ENCODE measurements at regions not wholly inside any gene's neighbourhood (a gene's known extent, or its start where the extent isn't known, plus 50 kb on each side); places are given as distances from the start of the nearest gene placed in this dataset.

DNA sequence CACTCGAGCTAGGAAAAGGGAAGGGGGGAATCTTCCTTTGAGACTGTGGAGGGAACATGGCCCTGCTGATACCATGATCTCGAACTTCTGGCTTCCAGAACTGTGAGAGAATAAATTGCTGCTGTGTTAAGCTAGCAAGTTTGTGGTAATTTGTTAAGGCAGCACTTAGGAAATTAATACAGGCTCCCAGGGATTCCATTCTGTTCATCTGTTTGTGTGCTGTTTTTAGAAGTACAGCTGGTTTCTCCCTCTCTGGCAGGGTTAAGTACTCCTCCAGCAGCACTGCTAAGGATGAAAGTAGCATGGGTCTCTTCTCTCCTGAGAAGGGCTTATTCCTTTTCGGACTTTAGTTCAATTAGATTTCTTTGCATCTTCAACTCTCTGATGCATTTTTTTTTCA is 268.3 kb downstream of the HHIPL2 start:
- TF ChIP-seq, protein P1, sequence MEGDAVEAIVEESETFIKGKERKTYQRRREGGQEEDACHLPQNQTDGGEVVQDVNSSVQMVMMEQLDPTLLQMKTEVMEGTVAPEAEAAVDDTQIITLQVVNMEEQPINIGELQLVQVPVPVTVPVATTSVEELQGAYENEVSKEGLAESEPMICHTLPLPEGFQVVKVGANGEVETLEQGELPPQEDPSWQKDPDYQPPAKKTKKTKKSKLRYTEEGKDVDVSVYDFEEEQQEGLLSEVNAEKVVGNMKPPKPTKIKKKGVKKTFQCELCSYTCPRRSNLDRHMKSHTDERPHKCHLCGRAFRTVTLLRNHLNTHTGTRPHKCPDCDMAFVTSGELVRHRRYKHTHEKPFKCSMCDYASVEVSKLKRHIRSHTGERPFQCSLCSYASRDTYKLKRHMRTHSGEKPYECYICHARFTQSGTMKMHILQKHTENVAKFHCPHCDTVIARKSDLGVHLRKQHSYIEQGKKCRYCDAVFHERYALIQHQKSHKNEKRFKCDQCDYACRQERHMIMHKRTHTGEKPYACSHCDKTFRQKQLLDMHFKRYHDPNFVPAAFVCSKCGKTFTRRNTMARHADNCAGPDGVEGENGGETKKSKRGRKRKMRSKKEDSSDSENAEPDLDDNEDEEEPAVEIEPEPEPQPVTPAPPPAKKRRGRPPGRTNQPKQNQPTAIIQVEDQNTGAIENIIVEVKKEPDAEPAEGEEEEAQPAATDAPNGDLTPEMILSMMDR (conservative IDR thresholded peaks at IDR 0.05) = no peak
- TF ChIP-seq EZH2 (IDR thresholded peaks at IDR 0.05; ENCODE audit: low read depth) = no peak

Data from PC-9 (cell line).